Activated CD4-positive, alpha-beta T cell treated with anti-CD3 and anti-CD28 coated beads, Interleukin-2, amount 10 ng/mL, durations not matched to agents 24 days and 14 days (primary cell): ENCODE measurements at regions not wholly inside any gene's neighbourhood (a gene's known extent, or its start where the extent isn't known, plus 50 kb on each side); places are given as distances from the start of the nearest gene placed in this dataset.

Source experiments
- DNase-seq: peaks from one replicate; pipeline ENCODE4 v3.0.0; 2022
- H3K27ac Mint-ChIP-seq: one replicate; pipeline ENCODE4 v1.8.0; 2022; ENCODE audit warnings: mild to moderate bottlenecking, mixed read lengths
- H3K27me3 Mint-ChIP-seq: one replicate; pipeline ENCODE4 v1.8.0; 2022; ENCODE audit warnings: mixed read lengths
- H3K36me3 Mint-ChIP-seq: one replicate; pipeline ENCODE4 v1.8.0; 2022; ENCODE audit warnings: low read depth, mild to moderate bottlenecking, mixed read lengths
- H3K4me1 Mint-ChIP-seq: one replicate; pipeline ENCODE4 v1.8.0; 2021; ENCODE audit warnings: mixed read lengths
- H3K4me3 Mint-ChIP-seq: one replicate; pipeline ENCODE4 v1.8.0; 2022; ENCODE audit warnings: mild to moderate bottlenecking, moderate library complexity, mixed read lengths
- H3K9me3 Mint-ChIP-seq: one replicate; pipeline ENCODE4 v1.8.0; 2021; ENCODE audit warnings: mixed read lengths
- intact Hi-C: fragments of 100-400 bp; cut with micrococcal nuclease; formaldehyde crosslinking; loops from one replicate; pipeline ENCODE4 v1.15.1; 2023

GRCh38 chr6:112785408-112785807 is 438.3 kb downstream of the RFPL4B start:
- DNase-seq, result no peak
- no peaks in the 10 kb centered on the region for H3K27me3 Mint-ChIP-seq
- no peak overlapping the region for H3K27ac Mint-ChIP-seq
- no peaks in the 10 kb centered on the region for H3K9me3 Mint-ChIP-seq
- no peak overlapping the region for H3K4me3 Mint-ChIP-seq
- no peaks in the 10 kb centered on the region for H3K4me1 Mint-ChIP-seq
- H3K36me3 Mint-ChIP-seq, result no peaks in the 10 kb centered on the region
- intact Hi-C loops, result no loop called here

DNA sequence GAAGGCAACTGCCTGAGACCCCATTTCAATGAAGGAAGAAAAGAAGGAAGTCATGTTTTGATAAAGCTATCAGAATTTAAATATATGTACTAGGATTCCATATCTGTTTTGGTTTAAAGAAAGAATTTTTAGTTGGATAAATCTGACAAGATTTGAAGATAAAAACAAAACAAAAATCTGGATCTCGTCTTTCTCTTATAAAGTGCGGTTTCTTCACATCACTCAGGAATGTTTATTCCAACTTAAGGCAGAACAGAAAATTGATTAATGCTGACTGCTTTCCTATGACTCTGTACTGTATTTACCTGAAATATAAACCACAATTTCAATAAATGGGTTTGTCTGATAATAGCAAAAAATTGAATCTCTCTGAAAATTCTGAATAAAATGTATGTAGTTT is 439.7 kb downstream of the RFPL4B start:
- H3K9me3 Mint-ChIP-seq, result no peaks in the 10 kb centered on the region
- no peak overlapping the region for H3K4me3 Mint-ChIP-seq
- H3K36me3 Mint-ChIP-seq, result no peaks in the 10 kb centered on the region
- DNase-seq, result no peak
- H3K27ac Mint-ChIP-seq, result no peak overlapping the region
- no peaks in the 10 kb centered on the region for H3K27me3 Mint-ChIP-seq
- H3K4me1 Mint-ChIP-seq, result no peaks in the 10 kb centered on the region
- intact Hi-C loops, result no loop called here

- no peaks in the 10 kb centered on the region for H3K9me3 Mint-ChIP-seq
- no peak for DNase-seq
- no peaks in the 10 kb centered on the region for H3K27me3 Mint-ChIP-seq
- no peak overlapping the region for H3K4me3 Mint-ChIP-seq
- intact Hi-C loops, result no loop called here
- no peak overlapping the region for H3K27ac Mint-ChIP-seq
- H3K4me1 Mint-ChIP-seq, result no peaks in the 10 kb centered on the region
- no peaks in the 10 kb centered on the region for H3K36me3 Mint-ChIP-seq
Measured at GRCh38 chr6:112787371-112787770, 440.2 kb downstream of the RFPL4B start.

- no peak for DNase-seq
- Mint-ChIP-seq H3K4me3 (no peak overlapping the region), H3K36me3 (no peaks in the 10 kb centered on the region), H3K27ac (no peak overlapping the region), H3K4me1 (no peaks in the 10 kb centered on the region), H3K9me3 (no peaks in the 10 kb centered on the region), H3K27me3 (no peaks in the 10 kb centered on the region)
- intact Hi-C loops, result no loop called here
Measured at GRCh38 chr6:112795316-112795715, 448.2 kb downstream of the RFPL4B start.

- intact Hi-C loops, result no loop called here
- H3K4me1 Mint-ChIP-seq, result no peaks in the 10 kb centered on the region
- H3K4me3 Mint-ChIP-seq, result no peak overlapping the region
- H3K27me3 Mint-ChIP-seq, result no peaks in the 10 kb centered on the region
- no peaks in the 10 kb centered on the region for H3K9me3 Mint-ChIP-seq
- H3K27ac Mint-ChIP-seq, result no peak overlapping the region
- no peaks in the 10 kb centered on the region for H3K36me3 Mint-ChIP-seq
- no peak for DNase-seq
Measured at GRCh38 chr6:112796712-112797111, 449.6 kb downstream of the RFPL4B start.

- no peak for DNase-seq
- no peaks in the 10 kb centered on the region for H3K9me3 Mint-ChIP-seq
- H3K4me3 Mint-ChIP-seq, result no peak overlapping the region
- intact Hi-C loops, result no loop called here
- no peaks in the 10 kb centered on the region for H3K4me1 Mint-ChIP-seq
- H3K27me3 Mint-ChIP-seq, result no peaks in the 10 kb centered on the region
- H3K36me3 Mint-ChIP-seq, result no peaks in the 10 kb centered on the region
- no peak overlapping the region for H3K27ac Mint-ChIP-seq
Measured at GRCh38 chr6:112799889-112800288, 452.8 kb downstream of the RFPL4B start.

GRCh38 chr6:112800439-112800838 is 453.3 kb downstream of the RFPL4B start:
- Mint-ChIP-seq H3K9me3 (no peaks in the 10 kb centered on the region), H3K4me3 (no peak overlapping the region), H3K27ac (no peak overlapping the region), H3K4me1 (no peaks in the 10 kb centered on the region), H3K27me3 (no peaks in the 10 kb centered on the region), H3K36me3 (no peaks in the 10 kb centered on the region)
- DNase-seq, result no peak
- intact Hi-C loops, result no loop called here

GRCh38 chr6:112800916-112801315 is 453.8 kb downstream of the RFPL4B start:
- no peaks in the 10 kb centered on the region for H3K9me3 Mint-ChIP-seq
- no peaks in the 10 kb centered on the region for H3K27me3 Mint-ChIP-seq
- no peak overlapping the region for H3K4me3 Mint-ChIP-seq
- no peaks in the 10 kb centered on the region for H3K36me3 Mint-ChIP-seq
- intact Hi-C loops, result no loop called here
- no peaks in the 10 kb centered on the region for H3K4me1 Mint-ChIP-seq
- no peak overlapping the region for H3K27ac Mint-ChIP-seq
- no peak for DNase-seq

DNA sequence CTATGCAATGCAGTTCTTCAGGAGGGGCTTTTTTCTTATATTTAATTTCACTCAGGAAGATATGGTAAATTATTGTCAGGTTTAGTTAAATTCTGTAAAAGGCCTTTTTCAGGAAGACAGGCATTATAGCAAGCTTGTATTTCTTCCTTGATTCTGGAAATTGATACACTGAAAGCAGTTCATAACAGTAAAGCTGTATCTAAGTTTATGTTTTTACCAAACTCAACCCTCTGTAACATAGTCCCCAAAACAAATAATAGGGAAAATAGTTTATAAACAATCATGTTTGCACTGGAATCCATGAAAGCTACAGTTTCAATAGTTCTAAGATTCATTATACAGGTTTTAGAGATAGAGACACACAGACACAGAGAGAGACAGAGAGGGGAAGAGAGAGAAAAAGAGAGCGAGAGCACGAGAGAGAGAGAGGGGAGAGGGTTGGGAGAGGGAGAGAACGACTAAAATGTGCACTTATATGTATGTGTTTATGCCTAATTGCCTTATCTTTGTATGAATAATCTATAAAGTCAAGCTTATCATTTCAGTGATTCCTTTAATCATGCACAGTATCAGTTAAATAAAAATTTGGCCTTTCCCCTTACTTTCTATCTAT is 454.4 kb downstream of the RFPL4B start:
- no peaks in the 10 kb centered on the region for H3K27me3 Mint-ChIP-seq
- no peak overlapping the region for H3K4me3 Mint-ChIP-seq
- DNase-seq, result no peak
- intact Hi-C loops, result no loop called here
- H3K9me3 Mint-ChIP-seq, result no peaks in the 10 kb centered on the region
- no peaks in the 10 kb centered on the region for H3K4me1 Mint-ChIP-seq
- no peaks in the 10 kb centered on the region for H3K36me3 Mint-ChIP-seq
- no peak overlapping the region for H3K27ac Mint-ChIP-seq

- H3K9me3 Mint-ChIP-seq, result no peaks in the 10 kb centered on the region
- no peaks in the 10 kb centered on the region for H3K36me3 Mint-ChIP-seq
- no peak overlapping the region for H3K4me3 Mint-ChIP-seq
- H3K27ac Mint-ChIP-seq, result no peak overlapping the region
- no peaks in the 10 kb centered on the region for H3K27me3 Mint-ChIP-seq
- DNase-seq, result no peak
- intact Hi-C loops, result no loop called here
- H3K4me1 Mint-ChIP-seq, result no peaks in the 10 kb centered on the region
Measured at GRCh38 chr6:112802144-112802543, 455.0 kb downstream of the RFPL4B start.

GRCh38 chr6:112804638-112805330 is 457.7 kb downstream of the RFPL4B start:
- Mint-ChIP-seq H3K36me3 (no peaks in the 10 kb centered on the region), H3K27ac (no peak overlapping the region), H3K4me1 (no peaks in the 10 kb centered on the region), H3K4me3 (no peak overlapping the region), H3K9me3 (no peaks in the 10 kb centered on the region), H3K27me3 (no peaks in the 10 kb centered on the region)
- no peak for DNase-seq
- intact Hi-C loops, result no loop called here

GRCh38 chr6:112806163-112806865 is 459.2 kb downstream of the RFPL4B start:
- no peak for DNase-seq
- H3K9me3 Mint-ChIP-seq, result no peaks in the 10 kb centered on the region
- H3K36me3 Mint-ChIP-seq, result no peaks in the 10 kb centered on the region
- intact Hi-C loops, result no loop called here
- H3K27ac Mint-ChIP-seq, result no peak overlapping the region
- no peaks in the 10 kb centered on the region for H3K27me3 Mint-ChIP-seq
- no peaks in the 10 kb centered on the region for H3K4me1 Mint-ChIP-seq
- H3K4me3 Mint-ChIP-seq, result no peak overlapping the region

GRCh38 chr6:112821476-112821875 is 474.3 kb downstream of the RFPL4B start:
- Mint-ChIP-seq H3K4me1 (no peaks in the 10 kb centered on the region), H3K27ac (no peak overlapping the region), H3K4me3 (no peak overlapping the region), H3K9me3 (no peaks in the 10 kb centered on the region), H3K27me3 (no peaks in the 10 kb centered on the region), H3K36me3 (no peaks in the 10 kb centered on the region)
- no peak for DNase-seq
- intact Hi-C loops, result no loop called here

DNA sequence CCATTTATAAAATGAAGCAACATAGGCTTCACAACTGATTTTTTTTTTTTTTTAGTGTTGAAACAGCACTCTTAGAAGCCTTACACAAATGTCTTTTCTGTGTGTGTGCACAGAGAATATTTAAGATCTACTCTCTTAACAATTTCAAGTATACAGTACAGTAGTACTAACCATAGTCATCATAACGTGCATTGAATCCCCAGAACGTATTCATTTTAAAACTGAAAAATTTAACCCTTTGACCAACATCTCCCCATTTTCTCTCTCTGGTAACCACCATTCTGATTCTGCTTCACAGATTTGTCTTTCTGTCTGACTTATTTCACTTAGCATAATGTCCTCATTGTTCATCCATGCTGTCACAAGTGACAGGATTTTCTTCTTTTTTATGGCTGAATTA is 475.6 kb downstream of the RFPL4B start:
- Mint-ChIP-seq H3K4me3 (no peak overlapping the region), H3K27me3 (no peaks in the 10 kb centered on the region), H3K4me1 (no peaks in the 10 kb centered on the region), H3K27ac (no peak overlapping the region), H3K9me3 (no peaks in the 10 kb centered on the region), H3K36me3 (no peaks in the 10 kb centered on the region)
- no peak for DNase-seq
- intact Hi-C loops, result no loop called here
